Endothelial cell of umbilical vein (primary cell): ENCODE measurements at regions not wholly inside any gene's neighbourhood (a gene's known extent, or its start where the extent isn't known, plus 50 kb on each side); places are given as distances from the start of the nearest gene placed in this dataset.

Experiments
- BruUV-seq: library from RNA; stranded (reverse); fragments of 400-500 nt; replicated peaks from 2 replicates; lab custom pipeline; 2021; lab: Mats Ljungman, UMichigan
- CTCF ChIA-PET: fragments of 300-600, 350-600 bp; sonication (Branson Sonifier 250); formaldehyde crosslinking; loops from one replicate; lab custom pipeline; 2021; ENCODE audit warnings: antibody characterized with exemption, inconsistent platforms; lab: Charles Lee
- POLR2A ChIA-PET: fragments of 300-600, 350-600 bp; sonication (Branson Sonifier 250); formaldehyde crosslinking; loops from one replicate; lab custom pipeline; 2021; ENCODE audit warnings: antibody characterized with exemption, inconsistent platforms; lab: Charles Lee
- DNase-seq: peaks from one replicate; pipeline ENCODE4 v3.0.0-alpha.2; 2011; ENCODE audit warnings: low read depth, low spot score
- FAIRE-seq: peaks from 2 replicates; lab custom pipeline; 2011; peaks lifted over from hg19 to GRCh38; lab: Jason Lieb, UNC
- H2AFZ ChIP-seq: 2 replicates; pipeline ENCODE4 v1.6.0; 2012; ENCODE audit warnings: low read depth, low read length, control low read depth, inconsistent platforms
- H3K27ac ChIP-seq: 2 replicates; pipeline ENCODE4 v1.5.1; 2011; ENCODE audit warnings: low read depth, mild to moderate bottlenecking, control low read depth, low read length, moderate library complexity; ENCODE audit not compliant: insufficient read depth
- H3K27me3 ChIP-seq, 2 experiments: 2 replicates each; pipeline versions ENCODE4 v1.6.0 to v1.6.1; 2011; ENCODE audit warnings: low read length in 2 of 2, mixed read lengths in 1 of 2; ENCODE audit not compliant: control insufficient read depth in 2 of 2, insufficient read depth in 2 of 2
- H3K36me3 ChIP-seq, 2 experiments: 2 replicates in 1 of 2; 3 replicates in 1 of 2; pipeline ENCODE4 v1.5.1; 2011; ENCODE audit warnings: low read length in 2 of 2, mild to moderate bottlenecking in 1 of 2, moderate library complexity in 1 of 2; ENCODE audit not compliant: control insufficient read depth in 2 of 2, insufficient read depth in 2 of 2; ENCODE audit errors: extremely low read depth in 1 of 2
- H3K4me1 ChIP-seq: 3 replicates; pipeline ENCODE4 v1.5.1; 2011; ENCODE audit warnings: mild to moderate bottlenecking, low read length; ENCODE audit not compliant: control insufficient read depth, insufficient read depth; ENCODE audit errors: extremely low read depth
- H3K4me2 ChIP-seq: 2 replicates; pipeline ENCODE4 v1.6.1; 2011; ENCODE audit warnings: low read length, control low read depth, mixed read lengths; ENCODE audit not compliant: insufficient read depth
- H3K4me3 ChIP-seq, 3 experiments: fragments of 200-600 bp in 1 of 3; sonication (generic), shearing (Covaris generic) in 1 of 3; replicated peaks in 1 of 3; 2 replicates each; pipeline ENCODE4 v1.5.1; 2011 to 2016; ENCODE audit warnings: control low read depth in 3 of 3, low read length in 3 of 3, mild to moderate bottlenecking in 2 of 3, inconsistent platforms in 1 of 3, low read depth in 1 of 3, moderate library complexity in 1 of 3; ENCODE audit not compliant: insufficient read depth in 1 of 3
- H3K79me2 ChIP-seq: 2 replicates; pipeline ENCODE4 v1.6.0; 2012; ENCODE audit warnings: low read length, inconsistent platforms; ENCODE audit not compliant: control insufficient read depth, insufficient read depth
- H3K9ac ChIP-seq: replicated peaks from 2 replicates; pipeline ENCODE3; 2011; ENCODE audit warnings: low read length, control low read depth; ENCODE audit not compliant: insufficient read depth; ENCODE audit errors: extremely low read depth
- H3K9me1 ChIP-seq: replicated peaks from 3 replicates; pipeline ENCODE4 v1.6.0; 2011; ENCODE audit warnings: mild to moderate bottlenecking, low read length; ENCODE audit not compliant: control insufficient read depth, insufficient read depth; ENCODE audit errors: extremely low read depth
- H3K9me3 ChIP-seq: replicated peaks from 2 replicates; pipeline ENCODE4 v1.5.1; 2012; ENCODE audit warnings: low read length, inconsistent platforms; ENCODE audit not compliant: control insufficient read depth, insufficient read depth
- H4K20me1 ChIP-seq: replicated peaks from 2 replicates; pipeline ENCODE3; 2011; ENCODE audit warnings: mild to moderate bottlenecking, low read length; ENCODE audit not compliant: control insufficient read depth, insufficient read depth; ENCODE audit errors: extremely low read depth
- CTCF ChIP-seq, 2 donors: IDR thresholded peaks; 1 replicate in 1 of 2; 2 replicates in 1 of 2; pipeline ENCODE4 v1.5.1; 2011; ENCODE audit warnings: low read length in 2 of 2, mild to moderate bottlenecking in 2 of 2, moderate library complexity in 2 of 2, control low read depth in 1 of 2, inconsistent platforms in 1 of 2, low read depth in 1 of 2; ENCODE audit not compliant: insufficient read depth in 1 of 2; ENCODE audit errors: extremely low read depth in 1 of 2
- EZH2 ChIP-seq: IDR thresholded peaks from 2 replicates; pipeline ENCODE4 v1.6.1; 2012; ENCODE audit warnings: borderline replicate concordance, low read depth, mild to moderate bottlenecking, moderate library complexity, low read length, inconsistent platforms; ENCODE audit not compliant: severe bottlenecking
- FOS ChIP-seq: IDR thresholded peaks from 2 replicates; pipeline ENCODE4 v1.6.1; 2011; ENCODE audit warnings: mild to moderate bottlenecking, low read length, moderate library complexity, borderline replicate concordance; ENCODE audit not compliant: insufficient read depth
- GATA2 ChIP-seq: IDR thresholded peaks from 2 replicates; pipeline ENCODE4 v1.7.0; 2011; ENCODE audit warnings: low read depth, mild to moderate bottlenecking, moderate library complexity, mixed read lengths, low read length; ENCODE audit not compliant: insufficient read length, insufficient read depth
- JUN ChIP-seq: IDR thresholded peaks from 2 replicates; pipeline ENCODE4 v1.6.1; 2011; ENCODE audit warnings: borderline replicate concordance, low read depth; ENCODE audit not compliant: insufficient read length, insufficient read depth
- MAX ChIP-seq: IDR thresholded peaks from 2 replicates; pipeline ENCODE4 v1.6.1; 2011; ENCODE audit not compliant: insufficient read depth, insufficient read length
- MYC ChIP-seq: IDR thresholded peaks from one replicate; pipeline ENCODE4 v1.6.1; 2011; ENCODE audit warnings: mild to moderate bottlenecking, low read depth, low read length
- POLR2A ChIP-seq: IDR thresholded peaks from 2 replicates; pipeline ENCODE4 v1.6.1; 2012; ENCODE audit warnings: low read depth, mild to moderate bottlenecking, control low read depth, low read length
- POLR2AphosphoS5 ChIP-seq: IDR thresholded peaks from 2 replicates; pipeline ENCODE4 v1.6.1; 2012; ENCODE audit warnings: low read depth, mild to moderate bottlenecking, control low read depth, low read length, moderate library complexity; ENCODE audit not compliant: insufficient read depth
- dilution Hi-C: fragments of 300-500 bp; cut with MboI; formaldehyde crosslinking; loops from one replicate; pipeline ENCODE4 v1.15.0; 2019; ENCODE audit warnings: low sequenced_read_pairs; ENCODE audit not compliant: extremely low pct_ligation_motif_present
- intact Hi-C: fragments of 100-400 bp; cut with micrococcal nuclease; formaldehyde crosslinking; loops from one replicate; pipeline ENCODE4 v1.10.0; 2022

GRCh38 chr11:70721006-70721405 lies 322.7 kb downstream of the CTTN start:
- no peak for TF ChIP-seq EZH2
- no peak for TF ChIP-seq FOS
- no peak overlapping the region for H3K4me3 ChIP-seq

GRCh38 chr11:70725278-70725677 lies 326.9 kb downstream of the CTTN start:
- H3K27ac ChIP-seq = no peak overlapping the region
- TF ChIP-seq GATA2 (no peak), POLR2AphosphoS5 (no peak), CTCF (IDR thresholded peaks at IDR 0.05; ENCODE audit: extremely low read depth in 1 of 2, insufficient read depth in 1 of 2, low read depth in 1 of 2, low read length in 2 of 2) (no peak), MYC (no peak), EZH2 (no peak), MAX (no peak), JUN (no peak), POLR2A (no peak), FOS (no peak)
- BruUV-seq = no TSS peak

More at GRCh38 chr11:70721006-70721405, 322.7 kb downstream of the CTTN start:
- H3K9ac ChIP-seq = no peak overlapping the region
- no peak overlapping the region for H3K27ac ChIP-seq
- H3K27me3 ChIP-seq = no peaks in the 10 kb centered on the region
- H3K9me1 ChIP-seq = no peaks in the 10 kb centered on the region
- dilution Hi-C loops = no loop called here
- no peak for FAIRE-seq
- H3K9me3 ChIP-seq = no peaks in the 10 kb centered on the region
- no peak for DNase-seq
- ChIA-PET POLR2A (no interaction called here), CTCF (no interaction called here)
- BruUV-seq = no TSS peak
- H3K79me2 ChIP-seq = no peaks in the 10 kb centered on the region
- no peaks in the 10 kb centered on the region for H4K20me1 ChIP-seq
- no peaks in the 10 kb centered on the region for H3K4me1 ChIP-seq
- H2AFZ ChIP-seq = no peak overlapping the region
- H3K36me3 ChIP-seq = no peaks in the 10 kb centered on the region
- intact Hi-C loops = no loop called here
- no peak overlapping the region for H3K4me2 ChIP-seq

More at GRCh38 chr11:70725278-70725677, 326.9 kb downstream of the CTTN start:
- Histone ChIP-seq H3K4me2 (no peak overlapping the region), H4K20me1 (no peaks in the 10 kb centered on the region), H3K9me3 (no peaks in the 10 kb centered on the region), H3K4me3 (no peak overlapping the region), H3K27me3 (no peaks in the 10 kb centered on the region), H3K9me1 (no peaks in the 10 kb centered on the region), H3K4me1 (no peaks in the 10 kb centered on the region), H3K79me2 (no peaks in the 10 kb centered on the region), H3K9ac (no peak overlapping the region), H2AFZ (no peak overlapping the region), H3K36me3 (no peaks in the 10 kb centered on the region)
- intact Hi-C loops = no loop called here
- ChIA-PET CTCF (no interaction called here), POLR2A (no interaction called here)
- dilution Hi-C loops = no loop called here
- no peak for FAIRE-seq
- DNase-seq = no peak
